Neural cell (in vitro differentiated cells): ENCODE measurements at regions not wholly inside any gene's neighbourhood (a gene's known extent, or its start where the extent isn't known, plus 50 kb on each side); places are given as distances from the start of the nearest gene placed in this dataset.

ENCODE experiments used
- EP300 ChIP-seq: fragments of 450-650 bp; conservative IDR thresholded peaks from 2 replicates; pipeline ENCODE4 v1.6.1; 2014; ENCODE audit warnings: antibody characterized with exemption, mild to moderate bottlenecking, moderate library complexity; ENCODE audit not compliant: poor library complexity, severe bottlenecking
- EZH2 ChIP-seq: fragments of 200-600, 300-800 bp; shearing (Covaris generic), sonication (generic); IDR thresholded peaks from 2 replicates; pipeline ENCODE4 v1.6.1; 2014; ENCODE audit warnings: antibody characterized with exemption, low read length, borderline replicate concordance, mild to moderate bottlenecking; ENCODE audit not compliant: insufficient read depth, poor library complexity, severe bottlenecking
- POLR2AphosphoS5 ChIP-seq: IDR thresholded peaks from 2 replicates; pipeline ENCODE4 v1.6.1; 2012
- REST ChIP-seq: IDR thresholded peaks from 2 replicates; pipeline ENCODE4 v1.6.1; 2012; ENCODE audit warnings: borderline replicate concordance
- SMC3 ChIP-seq: fragments of 450-650 bp; conservative IDR thresholded peaks from 2 replicates; pipeline ENCODE4 v1.6.1; 2014; ENCODE audit warnings: antibody characterized with exemption, mild to moderate bottlenecking, moderate library complexity; ENCODE audit not compliant: poor library complexity
- TAF1 ChIP-seq: IDR thresholded peaks from 2 replicates; pipeline ENCODE4 v1.6.1; 2012; ENCODE audit warnings: low read depth
- TF ChIP-seq, protein P1 (sequence below): fragments of 450-650 bp; IDR thresholded peaks from 2 replicates; pipeline ENCODE4 v1.5.1; 2014; ENCODE audit warnings: antibody characterized with exemption, mild to moderate bottlenecking, moderate library complexity; ENCODE audit not compliant: poor library complexity, severe bottlenecking

GRCh38 chrX:82658492-82658891 lies 849.6 kb upstream of the POU3F4 start:
- no peak for TF ChIP-seq TAF1
- no peak for TF ChIP-seq REST
- TF ChIP-seq, protein P1, sequence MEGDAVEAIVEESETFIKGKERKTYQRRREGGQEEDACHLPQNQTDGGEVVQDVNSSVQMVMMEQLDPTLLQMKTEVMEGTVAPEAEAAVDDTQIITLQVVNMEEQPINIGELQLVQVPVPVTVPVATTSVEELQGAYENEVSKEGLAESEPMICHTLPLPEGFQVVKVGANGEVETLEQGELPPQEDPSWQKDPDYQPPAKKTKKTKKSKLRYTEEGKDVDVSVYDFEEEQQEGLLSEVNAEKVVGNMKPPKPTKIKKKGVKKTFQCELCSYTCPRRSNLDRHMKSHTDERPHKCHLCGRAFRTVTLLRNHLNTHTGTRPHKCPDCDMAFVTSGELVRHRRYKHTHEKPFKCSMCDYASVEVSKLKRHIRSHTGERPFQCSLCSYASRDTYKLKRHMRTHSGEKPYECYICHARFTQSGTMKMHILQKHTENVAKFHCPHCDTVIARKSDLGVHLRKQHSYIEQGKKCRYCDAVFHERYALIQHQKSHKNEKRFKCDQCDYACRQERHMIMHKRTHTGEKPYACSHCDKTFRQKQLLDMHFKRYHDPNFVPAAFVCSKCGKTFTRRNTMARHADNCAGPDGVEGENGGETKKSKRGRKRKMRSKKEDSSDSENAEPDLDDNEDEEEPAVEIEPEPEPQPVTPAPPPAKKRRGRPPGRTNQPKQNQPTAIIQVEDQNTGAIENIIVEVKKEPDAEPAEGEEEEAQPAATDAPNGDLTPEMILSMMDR, result no peak
- peak; percentile 36 for TF ChIP-seq POLR2AphosphoS5
- TF ChIP-seq EP300, result peak; percentile 75
- TF ChIP-seq EZH2, result no peak
- no peak for TF ChIP-seq SMC3
